HAP-1 (cell line): ENCODE measurements at regions not wholly inside any gene's neighbourhood (a gene's known extent, or its start where the extent isn't known, plus 50 kb on each side); places are given as distances from the start of the nearest gene placed in this dataset.
"Not testable (repeated sequence)": the region's sequence is repeated elsewhere in the genome, so short reads cannot be mapped to it uniquely, and the experiment has no call there.

Experiments
- DNase-seq, 2 experiments: peaks; one replicate each; pipeline ENCODE4 v3.0.0-alpha.2; 2016 to 2020; ENCODE audit warnings: low spot score in 2 of 2
- H3K27me3 ChIP-seq: fragments of 250-450 bp; sonication (Bioruptor Pico); 2 replicates; pipeline ENCODE4 v1.5.1; 2020; ENCODE audit warnings: low read depth, mild to moderate bottlenecking, moderate library complexity
- H3K36me3 ChIP-seq: fragments of 250-450 bp; sonication (Bioruptor Pico); replicated peaks from 2 replicates; pipeline ENCODE4 v1.5.1; 2020; ENCODE audit warnings: mild to moderate bottlenecking
- H3K4me1 ChIP-seq: fragments of 250-450 bp; sonication (Bioruptor Pico); 2 replicates; pipeline ENCODE4 v1.5.1; 2020; ENCODE audit warnings: mild to moderate bottlenecking
- H3K4me3 ChIP-seq: fragments of 250-450 bp; sonication (Bioruptor Pico); 2 replicates; pipeline ENCODE4 v1.5.1; 2020; ENCODE audit warnings: mild to moderate bottlenecking, moderate library complexity
- H3K9me3 ChIP-seq: fragments of 250-450 bp; sonication (Bioruptor Pico); 2 replicates; pipeline ENCODE4 v1.5.1; 2020; ENCODE audit warnings: mild to moderate bottlenecking, moderate library complexity
- in situ Hi-C: fragments of 300-500 bp; cut with MboI; formaldehyde crosslinking; loops from 3 replicates; pipeline ENCODE4 v1.14.3; 2020; ENCODE audit warnings: low sequenced_read_pairs, inconsistent platforms, mixed read lengths

- no peak overlapping the region for H3K4me3 ChIP-seq
- no peaks in the 10 kb centered on the region for H3K27me3 ChIP-seq
- H3K36me3 ChIP-seq = no peaks in the 10 kb centered on the region
- in situ Hi-C loops = no loop called here
- H3K9me3 ChIP-seq = no peaks in the 10 kb centered on the region; the same call in 1 of the 2 replicates
- no peak for DNase-seq
- H3K4me1 ChIP-seq = no peaks in the 10 kb centered on the region
These were observed 1034.6 kb downstream of the DIPK2A start for GRCh38 chr3:145006271-145006670.

DNA sequence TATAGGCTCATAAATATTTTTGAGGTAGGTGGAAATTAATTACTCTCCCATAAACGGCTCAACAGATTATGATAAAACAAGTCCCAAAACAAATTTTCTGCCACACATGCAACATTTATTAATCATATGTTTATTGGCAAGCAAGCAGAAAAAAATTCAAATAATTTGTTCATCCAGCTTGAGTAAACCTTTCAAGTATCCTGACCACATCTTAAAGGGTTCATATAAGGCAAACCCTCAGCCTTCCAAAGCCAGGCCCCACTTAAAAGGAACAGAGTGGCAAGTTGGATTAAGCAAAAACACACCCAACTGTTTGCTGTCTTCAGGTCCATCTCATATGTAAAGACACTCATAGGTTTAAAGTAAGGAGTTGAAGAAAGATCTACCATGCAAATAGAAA lies 1042.3 kb downstream of the DIPK2A start:
- no peaks in the 10 kb centered on the region for H3K9me3 ChIP-seq
- in situ Hi-C loops = no loop called here
- no peak overlapping the region for H3K4me3 ChIP-seq
- H3K27me3 ChIP-seq = no peaks in the 10 kb centered on the region
- H3K36me3 ChIP-seq = no peaks in the 10 kb centered on the region
- DNase-seq = no peak
- no peaks in the 10 kb centered on the region for H3K4me1 ChIP-seq

GRCh38 chr3:145015253-145015652 lies 1043.6 kb downstream of the DIPK2A start:
- in situ Hi-C loops = no loop called here
- Histone ChIP-seq H3K9me3 (no peaks in the 10 kb centered on the region), H3K27me3 (no peaks in the 10 kb centered on the region), H3K4me1 (no peaks in the 10 kb centered on the region), H3K36me3 (no peaks in the 10 kb centered on the region), H3K4me3 (no peak overlapping the region)
- DNase-seq = no peak

DNA sequence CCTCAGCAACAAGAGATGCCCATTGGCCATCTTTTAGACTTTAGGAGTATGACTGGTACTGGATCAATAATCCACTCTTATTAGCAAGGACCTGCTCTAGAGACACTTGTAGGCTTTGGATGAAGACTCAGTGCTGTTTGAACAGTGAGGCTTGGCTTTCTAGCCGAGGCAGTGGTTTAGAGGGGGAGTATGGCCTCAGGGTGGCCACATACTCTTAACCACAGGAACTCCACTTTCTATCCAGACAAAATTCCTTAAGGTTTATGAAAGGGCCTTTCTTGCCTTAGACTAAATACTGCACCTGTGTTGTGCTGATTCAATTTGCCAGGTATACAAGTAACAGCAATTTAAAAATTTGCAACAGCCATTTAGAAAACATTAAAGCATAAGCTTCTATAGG lies 1046.3 kb downstream of the DIPK2A start:
- H3K9me3 ChIP-seq = no peaks in the 10 kb centered on the region
- no peak overlapping the region for H3K4me3 ChIP-seq
- in situ Hi-C loops = no loop called here
- no peaks in the 10 kb centered on the region for H3K27me3 ChIP-seq
- H3K36me3 ChIP-seq = no peaks in the 10 kb centered on the region
- no peaks in the 10 kb centered on the region for H3K4me1 ChIP-seq
- no peak for DNase-seq

GRCh38 chr3:145022447-145022846 lies 1050.8 kb downstream of the DIPK2A start:
- Histone ChIP-seq H3K4me1 (no peaks in the 10 kb centered on the region), H3K9me3 (no peaks in the 10 kb centered on the region), H3K27me3 (no peaks in the 10 kb centered on the region), H3K4me3 (no peak overlapping the region), H3K36me3 (no peaks in the 10 kb centered on the region)
- no peak for DNase-seq
- in situ Hi-C loops = no loop called here

- Histone ChIP-seq H3K4me1 (no peaks in the 10 kb centered on the region), H3K9me3 (no peaks in the 10 kb centered on the region; the same call in 1 of the 2 replicates), H3K27me3 (no peaks in the 10 kb centered on the region), H3K4me3 (no peak overlapping the region), H3K36me3 (no peaks in the 10 kb centered on the region)
- no peak for DNase-seq
- in situ Hi-C loops = no loop called here
These were observed 1053.1 kb downstream of the DIPK2A start for GRCh38 chr3:145024700-145025099.

- H3K4me3 ChIP-seq, in situ Hi-C loops, H3K36me3 ChIP-seq, H3K27me3 ChIP-seq, H3K9me3 ChIP-seq, H3K4me1 ChIP-seq: not testable (repeated sequence)
- DNase-seq = peak in 1 of 2 experiments; percentile 8
These were observed 1055.6 kb downstream of the DIPK2A start for GRCh38 chr3:145027186-145027585.

DNA sequence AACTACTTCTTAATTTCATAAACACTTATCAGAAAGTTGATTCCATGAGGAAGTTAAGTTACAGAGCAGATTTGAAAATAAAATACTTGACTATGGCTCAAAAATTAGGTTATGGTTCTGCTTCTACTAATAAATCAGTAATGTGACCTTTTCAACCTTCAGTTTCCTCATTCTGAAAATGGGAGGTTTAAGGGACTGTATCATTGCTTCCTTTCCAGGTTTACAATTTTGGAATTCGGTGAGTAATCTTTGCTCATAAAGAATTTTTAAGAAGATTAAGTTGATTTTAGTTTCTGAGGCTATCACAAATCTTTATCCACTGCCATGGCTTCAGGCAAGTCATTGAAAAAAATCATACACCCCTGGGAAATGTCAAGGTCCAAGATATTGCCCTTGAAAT lies 1061.2 kb downstream of the DIPK2A start:
- Histone ChIP-seq H3K4me3 (no peak overlapping the region), H3K4me1 (no peaks in the 10 kb centered on the region), H3K36me3 (no peaks in the 10 kb centered on the region), H3K27me3 (no peaks in the 10 kb centered on the region), H3K9me3 (no peaks in the 10 kb centered on the region; the same call in 1 of the 2 replicates)
- in situ Hi-C loops = no loop called here
- DNase-seq = no peak

DNA sequence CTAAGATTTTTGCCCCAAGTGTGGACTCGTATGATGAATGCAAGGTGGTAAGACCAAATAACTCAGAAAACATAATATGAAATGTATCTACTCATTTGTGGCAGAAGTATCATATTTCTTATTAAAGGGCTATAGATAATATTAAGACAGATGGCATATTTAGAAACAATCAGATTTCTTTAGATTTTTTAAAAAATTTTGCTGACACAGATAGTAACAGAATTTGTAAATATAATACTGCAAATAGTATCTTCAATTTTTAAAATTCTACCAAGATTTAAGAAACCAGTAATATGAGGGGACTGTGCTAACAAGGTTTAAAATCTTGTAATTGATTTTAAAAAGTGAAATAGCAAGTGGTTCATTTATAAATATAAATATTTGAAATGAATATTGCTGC lies 1064.1 kb downstream of the DIPK2A start:
- Histone ChIP-seq H3K4me3 (no peak overlapping the region), H3K36me3 (no peaks in the 10 kb centered on the region), H3K9me3 (no peaks in the 10 kb centered on the region), H3K4me1 (no peaks in the 10 kb centered on the region), H3K27me3 (no peaks in the 10 kb centered on the region)
- no peak for DNase-seq
- in situ Hi-C loops = no loop called here

GRCh38 chr3:145054055-145054454 lies 1082.4 kb downstream of the DIPK2A start:
- DNase-seq, H3K4me3 ChIP-seq, in situ Hi-C loops, H3K27me3 ChIP-seq, H3K36me3 ChIP-seq, H3K9me3 ChIP-seq, H3K4me1 ChIP-seq: not testable (repeated sequence)

DNA sequence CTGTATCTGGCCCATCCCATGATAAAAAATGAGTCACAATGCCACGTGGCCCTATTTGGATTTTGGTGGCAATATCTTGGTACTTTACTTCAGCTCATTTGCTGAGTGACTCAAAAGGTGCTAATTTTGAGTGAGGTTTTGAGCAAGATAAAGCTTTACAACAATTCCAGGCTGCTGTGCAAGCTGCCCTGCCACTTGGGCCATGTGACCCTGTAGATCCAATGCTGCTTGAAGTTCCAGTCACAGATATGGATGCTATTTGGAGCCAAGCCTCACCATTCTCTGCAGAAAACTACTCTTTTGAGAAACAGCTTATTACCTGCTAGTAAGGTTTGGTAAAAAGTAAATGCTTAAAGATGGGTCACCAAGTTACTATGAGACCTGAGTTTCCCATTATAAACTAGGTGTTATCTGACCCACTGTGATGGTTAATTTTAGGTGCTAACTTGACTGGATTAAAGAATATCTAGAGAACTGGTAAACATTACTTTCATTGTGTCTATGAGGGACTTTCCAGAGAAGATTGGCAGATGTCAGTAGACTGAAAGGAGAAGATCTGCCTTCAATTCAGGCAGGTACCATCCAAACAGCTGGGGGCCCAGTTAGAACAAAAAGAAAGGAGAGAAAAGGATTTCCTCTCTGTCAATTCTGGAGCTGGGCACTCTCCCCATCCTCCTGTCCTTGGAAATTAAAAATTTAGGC lies 1083.9 kb downstream of the DIPK2A start:
- no peaks in the 10 kb centered on the region for H3K36me3 ChIP-seq
- no peaks in the 10 kb centered on the region for H3K4me1 ChIP-seq
- in situ Hi-C loops = no loop called here
- H3K27me3 ChIP-seq = no peaks in the 10 kb centered on the region
- no peak for DNase-seq
- no peaks in the 10 kb centered on the region for H3K9me3 ChIP-seq
- H3K4me3 ChIP-seq = no peak overlapping the region

- in situ Hi-C loops = no loop called here
- H3K36me3 ChIP-seq = no peaks in the 10 kb centered on the region
- H3K4me3 ChIP-seq = no peak overlapping the region
- H3K9me3 ChIP-seq = peaks cover 9% of the 10 kb centered on the region
- H3K27me3 ChIP-seq = no peaks in the 10 kb centered on the region
- no peaks in the 10 kb centered on the region for H3K4me1 ChIP-seq
- DNase-seq = no peak
These were observed 1086.9 kb downstream of the DIPK2A start for GRCh38 chr3:145058483-145058882.

GRCh38 chr3:145063616-145064015 lies 1092.0 kb downstream of the DIPK2A start:
- Histone ChIP-seq H3K4me3 (no peak overlapping the region), H3K9me3 (peaks cover 9% of the 10 kb centered on the region), H3K36me3 (no peaks in the 10 kb centered on the region), H3K4me1 (no peaks in the 10 kb centered on the region), H3K27me3 (no peaks in the 10 kb centered on the region)
- DNase-seq = no peak
- in situ Hi-C loops = no loop called here

- Histone ChIP-seq H3K4me1 (no peaks in the 10 kb centered on the region), H3K36me3 (no peaks in the 10 kb centered on the region), H3K27me3 (no peaks in the 10 kb centered on the region), H3K4me3 (no peak overlapping the region), H3K9me3 (no peaks in the 10 kb centered on the region; the same call in 1 of the 2 replicates)
- in situ Hi-C loops = no loop called here
- DNase-seq = no peak
These were observed 1090.2 kb downstream of the PLOD2 start for GRCh38 chr3:145070795-145071194.

DNA sequence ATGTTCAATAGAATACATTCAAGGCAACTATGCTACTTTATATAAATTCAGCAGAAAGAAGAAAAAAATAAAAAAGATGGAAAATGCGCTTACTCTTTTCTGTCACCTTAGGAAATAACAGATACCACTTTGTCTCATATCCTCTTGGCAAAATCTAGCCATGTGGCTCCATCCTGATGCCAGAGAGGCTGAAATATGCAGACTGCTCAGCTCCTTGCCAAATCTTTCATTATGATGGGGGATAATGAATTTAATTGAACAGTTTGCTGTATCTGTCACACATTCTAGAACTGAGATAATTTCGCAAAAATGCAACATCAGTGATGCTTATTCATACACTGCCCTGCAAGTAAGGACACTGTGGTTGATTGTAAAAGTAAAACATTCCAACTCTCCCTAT lies 1081.5 kb downstream of the PLOD2 start:
- H3K9me3 ChIP-seq = no peaks in the 10 kb centered on the region
- DNase-seq = no peak
- no peaks in the 10 kb centered on the region for H3K36me3 ChIP-seq
- H3K4me1 ChIP-seq = no peaks in the 10 kb centered on the region
- in situ Hi-C loops = no loop called here
- H3K27me3 ChIP-seq = no peaks in the 10 kb centered on the region
- no peak overlapping the region for H3K4me3 ChIP-seq
